GM18505 (cell line): ENCODE measurements at regions not wholly inside any gene's neighbourhood (a gene's known extent, or its start where the extent isn't known, plus 50 kb on each side); places are given as distances from the start of the nearest gene placed in this dataset.
"Not testable (repeated sequence)": the region's sequence is repeated elsewhere in the genome, so short reads cannot be mapped to it uniquely, and the experiment has no call there.

ENCODE experiments used
- ATAC-seq: cut with Tn5 transposase; IDR thresholded peaks from one replicate; pipeline ENCODE4 v1.9.1; 2021; ENCODE audit not compliant: unreplicated experiment
- POLR2A ChIP-seq: IDR thresholded peaks from 4 replicates; pipeline ENCODE4 v1.6.1; 2011; ENCODE audit warnings: borderline replicate concordance; ENCODE audit not compliant: insufficient read depth, insufficient read length; ENCODE audit errors: extremely low read depth

GRCh38 chr15:88987934-88988671, 74.9 kb upstream of the MFGE8 start:
- ATAC-seq = no peak
- TF ChIP-seq POLR2A = no peak

GRCh38 chr15:88989578-88989977, 76.4 kb upstream of the MFGE8 start:
- no peak for ATAC-seq
- TF ChIP-seq POLR2A = no peak

- no peak for ATAC-seq
- no peak for TF ChIP-seq POLR2A
These were observed 77.1 kb upstream of the MFGE8 start for GRCh38 chr15:88990185-88990679.

DNA sequence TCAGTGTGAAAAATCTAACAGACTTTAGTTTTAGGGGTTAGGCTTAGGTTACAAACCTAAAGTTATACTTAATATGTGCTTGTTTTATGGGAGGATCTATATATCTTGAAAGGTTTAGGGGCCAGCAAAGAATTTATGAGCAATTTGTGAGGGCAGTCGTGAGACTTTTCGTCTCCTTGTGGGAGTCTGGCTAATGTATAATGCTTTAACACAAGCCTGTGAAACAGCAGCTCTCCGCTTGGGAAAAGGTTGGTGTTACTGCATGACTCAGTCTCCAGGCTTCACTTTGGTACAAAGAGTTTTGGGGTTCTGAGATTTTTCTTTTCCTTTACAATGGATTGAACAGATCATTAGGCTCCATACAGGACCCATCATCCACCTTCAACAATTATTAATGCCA, 79.0 kb upstream of the MFGE8 start:
- TF ChIP-seq POLR2A = no peak
- ATAC-seq = no peak

- TF ChIP-seq POLR2A = no peak
- no peak for ATAC-seq
These were observed 79.8 kb upstream of the MFGE8 start for GRCh38 chr15:88992912-88993376.

DNA sequence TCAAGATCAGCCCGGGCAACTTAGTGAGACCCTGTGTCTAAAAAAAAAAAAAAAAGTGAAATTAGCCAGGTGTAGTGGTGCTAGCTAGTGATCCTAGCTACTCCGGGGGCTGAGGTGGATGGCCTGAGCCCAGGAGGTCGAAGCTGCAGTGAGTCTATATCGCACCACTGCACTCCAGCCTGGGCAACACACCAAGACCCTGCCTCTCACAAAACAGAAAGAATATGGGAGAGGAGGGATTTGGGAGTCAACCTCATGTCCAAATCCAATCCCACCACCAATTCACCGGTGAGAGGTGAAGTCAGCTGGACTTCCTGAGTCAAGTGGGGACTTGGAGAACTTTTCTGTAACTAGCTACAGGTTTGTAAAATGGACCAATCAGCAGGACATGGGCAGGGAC, 80.5 kb upstream of the MFGE8 start:
- no peak for ATAC-seq
- no peak for TF ChIP-seq POLR2A

- ATAC-seq = no peak
- no peak for TF ChIP-seq POLR2A
These were observed 81.1 kb upstream of the MFGE8 start for GRCh38 chr15:88994286-88994685.

GRCh38 chr15:88995449-88995848, 82.3 kb upstream of the MFGE8 start:
- no peak for TF ChIP-seq POLR2A
- no peak for ATAC-seq

DNA sequence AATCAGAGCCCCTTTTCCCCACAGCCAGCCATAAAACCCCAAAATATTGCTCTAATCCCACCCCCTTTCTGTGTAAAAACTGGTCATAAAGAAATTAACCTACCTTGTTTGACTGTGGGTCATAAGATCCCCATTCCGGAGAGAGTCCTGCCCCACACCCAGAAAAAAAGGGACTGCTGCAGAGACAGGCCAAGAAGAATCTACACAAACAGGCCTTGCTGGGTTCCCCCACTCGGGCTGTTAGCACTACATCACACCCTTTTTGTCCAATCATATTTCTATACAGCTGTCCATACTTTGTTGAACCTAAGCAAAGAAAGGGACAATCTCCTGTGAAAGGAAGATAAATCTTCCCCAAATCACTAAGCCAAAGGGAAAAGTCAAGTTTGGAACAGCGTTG, 84.4 kb upstream of the MFGE8 start:
- ATAC-seq = no peak
- no peak for TF ChIP-seq POLR2A

DNA sequence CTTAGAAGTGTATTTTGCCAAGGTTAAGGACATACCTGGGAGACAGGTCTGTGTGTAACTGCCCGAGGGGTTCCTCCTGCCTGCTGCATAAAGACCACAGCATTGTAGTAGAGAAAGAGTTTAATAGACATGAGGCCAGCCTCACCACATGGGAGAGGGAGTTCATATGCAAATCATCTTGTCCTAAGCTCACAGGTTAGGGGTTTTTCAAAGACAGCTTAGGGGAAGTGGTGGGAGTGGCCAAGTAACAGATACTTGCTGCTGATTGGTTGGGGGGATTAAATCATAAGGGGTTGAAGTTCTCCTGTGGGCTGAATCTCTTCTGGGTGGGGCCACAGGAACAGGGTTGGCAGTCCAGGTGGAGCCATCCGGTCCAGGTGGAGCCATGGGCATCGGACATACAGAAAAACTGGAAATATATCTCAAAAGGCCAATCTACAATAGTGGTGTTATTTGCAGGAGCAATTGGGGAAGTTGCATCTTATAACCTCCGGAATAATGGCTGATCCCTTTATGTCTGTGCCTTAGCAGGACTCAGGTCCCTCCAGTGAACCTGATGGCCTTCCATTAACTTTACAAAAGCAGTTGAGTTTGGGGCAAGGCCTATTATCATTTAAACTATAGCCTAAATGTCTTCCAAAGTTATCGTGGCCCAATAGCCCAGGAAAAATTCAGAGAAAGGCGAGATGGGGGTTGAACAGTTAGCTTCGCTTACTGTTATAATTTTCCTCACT, 86.0 kb upstream of the MFGE8 start:
- no peak for TF ChIP-seq POLR2A
- no peak for ATAC-seq

- ATAC-seq = not testable (repeated sequence)
These were observed 86.5 kb upstream of the ABHD2 start for GRCh38 chr15:89001708-89002275.

DNA sequence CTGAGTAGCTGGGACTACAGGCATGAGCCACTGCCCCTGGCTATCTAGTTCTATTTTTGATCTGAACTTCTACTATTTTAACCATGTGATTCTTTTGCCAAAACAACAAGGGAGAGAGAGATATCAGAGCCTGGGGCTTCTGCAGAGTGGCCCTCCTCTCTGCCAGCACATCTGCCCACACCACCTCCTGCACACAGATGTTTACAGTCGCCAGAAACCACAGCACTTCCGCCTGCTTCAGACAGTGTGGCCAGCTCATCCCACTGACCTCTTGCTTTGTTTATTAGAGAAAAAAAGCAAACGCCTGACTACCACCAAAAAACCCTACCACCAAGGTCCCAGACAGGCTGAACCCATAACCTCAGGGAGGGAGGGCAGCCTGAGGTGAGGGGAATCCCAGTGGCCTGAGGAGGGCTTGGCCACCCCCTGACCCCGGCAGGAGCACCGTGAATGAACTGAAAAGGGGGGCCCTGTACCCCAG, 85.9 kb upstream of the ABHD2 start:
- TF ChIP-seq POLR2A = no peak
- ATAC-seq = no peak

DNA sequence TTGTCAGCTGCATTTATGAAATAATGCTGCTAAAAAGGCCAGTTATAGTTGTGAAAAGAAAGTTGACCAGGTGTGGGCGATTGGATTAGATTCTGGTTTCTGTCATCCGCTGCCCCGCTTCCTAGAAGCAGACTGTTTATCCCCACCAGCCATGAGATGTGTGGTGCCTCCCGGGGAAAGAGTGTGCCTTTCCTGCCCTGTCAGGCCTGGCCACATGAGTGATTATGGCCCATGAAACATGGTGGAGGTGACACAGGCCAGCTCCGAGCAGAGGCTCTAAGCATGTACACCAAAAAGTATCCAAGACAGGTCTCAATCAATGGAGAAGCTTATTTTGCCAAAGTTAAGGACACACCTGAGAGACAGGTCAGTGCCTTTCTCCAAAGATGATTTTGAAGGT, 85.4 kb upstream of the ABHD2 start:
- TF ChIP-seq POLR2A = no peak
- ATAC-seq = no peak
